OCI-LY7 (cell line): ENCODE measurements at regions not wholly inside any gene's neighbourhood (a gene's known extent, or its start where the extent isn't known, plus 50 kb on each side); places are given as distances from the start of the nearest gene placed in this dataset.

Experiments
- BruUV-seq: library from RNA; stranded (reverse); fragments of 400-500 nt; replicated peaks from 2 replicates; lab custom pipeline; 2021; lab: Mats Ljungman, UMichigan
- CTCF ChIA-PET: fragments of 300-600 bp; sonication (Branson Sonifier 250); formaldehyde crosslinking; loops from one replicate; lab custom pipeline; 2022; ENCODE audit warnings: antibody characterized with exemption; ENCODE audit not compliant: unreplicated experiment; lab: Charles Lee
- POLR2A ChIA-PET: fragments of 300-600 bp; sonication (Branson Sonifier 250); formaldehyde crosslinking; loops from one replicate; lab custom pipeline; 2022; ENCODE audit warnings: antibody characterized with exemption; lab: Charles Lee
- DNase-seq: peaks from one replicate; pipeline ENCODE4 v3.0.0-alpha.2; 2015; ENCODE audit warnings: low spot score
- H2AFZ ChIP-seq: fragments of 200-600 bp; sonication (generic), shearing (Covaris generic); 2 replicates; pipeline ENCODE4 v1.6.1; 2014; ENCODE audit warnings: mild to moderate bottlenecking, antibody characterized with exemption, low read length, moderate library complexity
- H3K27ac ChIP-seq: fragments of 200-600 bp; sonication (generic); 2 replicates; pipeline ENCODE4 v1.5.1; 2014; ENCODE audit warnings: mixed run types, low read depth, mild to moderate bottlenecking, moderate library complexity, low read length, inconsistent platforms; ENCODE audit not compliant: poor library complexity, severe bottlenecking
- H3K36me3 ChIP-seq: fragments of 200-600 bp; sonication (generic); 2 replicates; pipeline ENCODE4 v1.6.1; 2014; ENCODE audit warnings: mild to moderate bottlenecking, antibody characterized with exemption, low read length, moderate library complexity, mixed read lengths; ENCODE audit not compliant: insufficient read depth
- H3K4me1 ChIP-seq: fragments of 200-600 bp; sonication (generic); 2 replicates; pipeline ENCODE4 v1.5.1; 2014; ENCODE audit warnings: mild to moderate bottlenecking, low read length; ENCODE audit not compliant: insufficient read depth, poor library complexity, severe bottlenecking
- H3K4me2 ChIP-seq: fragments of 200-600 bp; sonication (generic); 2 replicates; pipeline ENCODE4 v1.6.1; 2014; ENCODE audit warnings: mild to moderate bottlenecking, low read length
- H3K4me3 ChIP-seq: fragments of 200-600 bp; sonication (generic); 2 replicates; pipeline ENCODE4 v1.5.1; 2014; ENCODE audit warnings: mild to moderate bottlenecking, low read depth, low read length; ENCODE audit not compliant: poor library complexity, severe bottlenecking
- H3K79me2 ChIP-seq: fragments of 200-600 bp; sonication (generic); 2 replicates; pipeline ENCODE4 v1.6.1; 2016; ENCODE audit warnings: low read depth, mild to moderate bottlenecking, low read length, moderate library complexity, mixed read lengths; ENCODE audit not compliant: insufficient read depth
- H3K9me2 ChIP-seq: fragments of 200-600 bp; sonication (generic); 2 replicates; pipeline ENCODE4 v1.6.1; 2016; ENCODE audit warnings: mild to moderate bottlenecking, low read length, mixed read lengths; ENCODE audit not compliant: insufficient read depth
- H3K9me3 ChIP-seq: fragments of 200-600 bp; sonication (generic); 2 replicates; pipeline ENCODE4 v1.6.1; 2014; ENCODE audit warnings: mild to moderate bottlenecking, mixed run types, low read length, mixed read lengths
- H4K20me1 ChIP-seq: fragments of 200-600 bp; sonication (generic); 2 replicates; pipeline ENCODE4 v1.6.1; 2014; ENCODE audit warnings: mild to moderate bottlenecking, antibody characterized with exemption, low read length, moderate library complexity, mixed read lengths; ENCODE audit not compliant: insufficient read depth
- EZH2phosphoT487 ChIP-seq: fragments of 200-600 bp; sonication (generic); IDR thresholded peaks from 2 replicates; pipeline ENCODE4 v1.6.1; 2018; ENCODE audit warnings: low read depth, borderline replicate concordance, mild to moderate bottlenecking, mixed run types, antibody characterized with exemption, low read length, moderate library complexity, mixed read lengths
- intact Hi-C: fragments of 100-400 bp; cut with micrococcal nuclease; formaldehyde crosslinking; loops from one replicate; pipeline ENCODE4 v1.10.0; 2022; ENCODE audit not compliant: unreplicated experiment
- TF ChIP-seq, protein P1 (sequence below): fragments of 200-600 bp; sonication (generic); conservative IDR thresholded peaks from 2 replicates; pipeline ENCODE4 v1.5.1; 2014; ENCODE audit warnings: mild to moderate bottlenecking, antibody characterized with exemption, low read length, moderate library complexity, mixed read lengths

DNA sequence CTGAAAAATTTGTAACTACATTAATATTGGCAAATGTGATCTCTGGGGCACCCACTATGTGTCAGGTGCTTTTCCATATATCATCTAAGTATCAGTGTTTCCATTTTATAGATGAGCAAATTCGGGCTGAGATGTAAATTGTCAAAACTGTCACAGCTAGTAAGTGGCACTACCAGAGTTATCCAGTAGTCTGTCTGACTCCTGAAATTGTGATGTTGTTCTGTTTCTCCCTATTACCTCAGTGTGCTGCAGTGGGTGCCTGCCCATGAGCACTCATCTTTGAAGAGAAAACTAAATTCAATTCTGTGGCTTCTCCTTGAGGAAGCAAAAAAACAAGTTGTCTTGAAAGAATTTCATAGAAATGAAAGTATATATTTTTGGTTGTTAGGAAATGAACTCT, 467.4 kb upstream of the FANCL start:
- Histone ChIP-seq H3K9me3 (no peaks in the 10 kb centered on the region), H3K4me1 (no peaks in the 10 kb centered on the region), H3K9me2 (no peaks in the 10 kb centered on the region), H3K79me2 (no peaks in the 10 kb centered on the region), H3K4me2 (no peak overlapping the region), H2AFZ (no peak overlapping the region), H3K27ac (no peak overlapping the region), H3K36me3 (no peaks in the 10 kb centered on the region), H4K20me1 (no peaks in the 10 kb centered on the region), H3K4me3 (no peak overlapping the region)
- POLR2A ChIA-PET = interaction anchor here (0.7 kb wide), 1 partner anchor 90 kb away, joined by 4 read pairs; no protein-coding TSS in a partner anchor
- no TSS peak for BruUV-seq
- no peak for TF ChIP-seq EZH2phosphoT487
- TF ChIP-seq, protein P1, sequence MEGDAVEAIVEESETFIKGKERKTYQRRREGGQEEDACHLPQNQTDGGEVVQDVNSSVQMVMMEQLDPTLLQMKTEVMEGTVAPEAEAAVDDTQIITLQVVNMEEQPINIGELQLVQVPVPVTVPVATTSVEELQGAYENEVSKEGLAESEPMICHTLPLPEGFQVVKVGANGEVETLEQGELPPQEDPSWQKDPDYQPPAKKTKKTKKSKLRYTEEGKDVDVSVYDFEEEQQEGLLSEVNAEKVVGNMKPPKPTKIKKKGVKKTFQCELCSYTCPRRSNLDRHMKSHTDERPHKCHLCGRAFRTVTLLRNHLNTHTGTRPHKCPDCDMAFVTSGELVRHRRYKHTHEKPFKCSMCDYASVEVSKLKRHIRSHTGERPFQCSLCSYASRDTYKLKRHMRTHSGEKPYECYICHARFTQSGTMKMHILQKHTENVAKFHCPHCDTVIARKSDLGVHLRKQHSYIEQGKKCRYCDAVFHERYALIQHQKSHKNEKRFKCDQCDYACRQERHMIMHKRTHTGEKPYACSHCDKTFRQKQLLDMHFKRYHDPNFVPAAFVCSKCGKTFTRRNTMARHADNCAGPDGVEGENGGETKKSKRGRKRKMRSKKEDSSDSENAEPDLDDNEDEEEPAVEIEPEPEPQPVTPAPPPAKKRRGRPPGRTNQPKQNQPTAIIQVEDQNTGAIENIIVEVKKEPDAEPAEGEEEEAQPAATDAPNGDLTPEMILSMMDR = no peak
- intact Hi-C loops = no loop called here
- DNase-seq = no peak
- CTCF ChIA-PET = no interaction called here

GRCh38 chr2:58702302-58702885, 461.3 kb upstream of the FANCL start:
- no peaks in the 10 kb centered on the region for H3K9me2 ChIP-seq
- POLR2A ChIA-PET = interaction anchor here (0.6 kb wide), 1 partner anchor 104 kb away, joined by 5 read pairs; no protein-coding TSS in a partner anchor
- BruUV-seq = no TSS peak
- CTCF ChIA-PET = no interaction called here
- no peaks in the 10 kb centered on the region for H3K4me1 ChIP-seq
- H2AFZ ChIP-seq = no peak overlapping the region
- no peaks in the 10 kb centered on the region for H3K36me3 ChIP-seq
- intact Hi-C loops = no loop called here
- no peak for DNase-seq
- no peak overlapping the region for H3K4me3 ChIP-seq
- no peaks in the 10 kb centered on the region for H3K9me3 ChIP-seq
- no peak for TF ChIP-seq EZH2phosphoT487
- TF ChIP-seq, protein P1 = no peak
- H3K79me2 ChIP-seq = no peaks in the 10 kb centered on the region
- no peak overlapping the region for H3K4me2 ChIP-seq
- H3K27ac ChIP-seq = no peak overlapping the region
- H4K20me1 ChIP-seq = no peaks in the 10 kb centered on the region

DNA sequence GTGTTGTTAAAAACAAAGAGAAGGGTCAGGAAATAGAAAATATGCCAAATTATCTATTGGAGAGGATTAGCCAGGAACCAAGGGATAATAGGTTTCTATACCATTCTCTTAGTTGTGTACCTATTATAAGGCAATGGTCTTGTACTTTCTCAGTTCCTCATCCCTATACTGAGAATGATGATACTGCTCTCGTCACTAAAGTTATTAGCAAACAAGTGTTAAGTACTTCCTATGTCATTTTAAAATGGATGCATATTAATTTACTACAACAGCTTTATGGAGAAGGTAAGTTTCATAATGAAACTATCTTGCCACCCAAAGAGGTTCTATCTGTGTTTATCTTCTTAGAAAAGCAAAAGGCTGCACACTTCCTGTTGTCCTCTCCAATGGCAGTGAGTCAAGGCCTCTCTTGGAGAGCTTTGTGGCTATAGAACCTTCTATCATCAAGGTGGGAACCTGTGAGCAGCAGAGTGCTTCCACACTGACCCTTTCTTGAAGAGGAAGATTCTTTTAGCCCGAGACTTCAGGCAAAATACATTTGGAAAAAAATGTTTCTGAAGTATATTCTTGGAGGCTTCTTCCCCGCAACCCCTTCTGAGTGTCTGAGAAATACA, 460.7 kb upstream of the FANCL start:
- no peak for DNase-seq
- Histone ChIP-seq H3K4me3 (no peak overlapping the region), H3K4me1 (no peaks in the 10 kb centered on the region), H3K9me3 (no peaks in the 10 kb centered on the region), H4K20me1 (no peaks in the 10 kb centered on the region), H3K4me2 (no peak overlapping the region), H3K9me2 (no peaks in the 10 kb centered on the region), H3K27ac (no peak overlapping the region), H3K79me2 (no peaks in the 10 kb centered on the region), H2AFZ (no peak overlapping the region), H3K36me3 (no peaks in the 10 kb centered on the region)
- POLR2A ChIA-PET = interaction anchor here (0.6 kb wide), 1 partner anchor 103 kb away, joined by 5 read pairs; no protein-coding TSS in a partner anchor
- BruUV-seq = no TSS peak
- CTCF ChIA-PET = no interaction called here
- TF ChIP-seq, protein P1 = no peak
- TF ChIP-seq EZH2phosphoT487 = no peak
- intact Hi-C loops = no loop called here
